ENCODE measurements at regions not wholly inside any gene's neighbourhood (a gene's known extent, or its start where the extent isn't known, plus 50 kb on each side); places are given as distances from the start of the nearest gene placed in this dataset.

DNA sequence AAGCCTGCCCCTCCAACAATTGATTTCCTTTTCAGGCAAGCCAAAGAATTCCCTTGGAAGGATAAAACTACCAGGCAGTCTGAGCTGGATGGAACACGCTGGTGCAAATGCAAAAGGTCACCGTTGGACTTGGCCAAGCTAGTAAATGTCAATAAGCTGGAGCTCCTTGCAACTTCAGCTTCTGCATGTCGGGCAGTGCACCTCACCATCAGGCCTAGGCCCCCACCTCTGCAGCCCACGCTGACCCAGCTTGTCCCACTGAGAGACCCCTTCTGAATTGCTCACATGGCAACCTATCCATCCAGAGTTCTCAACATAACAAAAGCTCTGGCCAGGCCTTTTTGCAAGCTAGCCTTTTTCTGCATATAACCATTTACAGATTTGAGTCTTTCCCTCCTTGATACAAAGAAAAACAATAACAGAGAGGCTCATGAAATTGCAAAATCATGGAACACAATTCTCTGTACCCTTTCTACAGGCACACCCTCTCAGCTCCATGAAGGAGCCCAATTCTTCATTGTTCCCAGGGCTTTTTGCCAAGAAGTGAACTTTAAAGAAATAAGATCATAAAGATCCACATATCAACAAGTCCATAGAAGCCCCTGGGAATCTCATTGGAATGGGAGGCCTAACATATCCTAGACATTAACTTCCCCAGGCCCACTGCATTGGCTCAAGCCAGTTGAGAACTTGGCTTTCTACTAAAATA, 123.9 kb upstream of the SLIT3 start:
- TF ChIP-seq HNRNPUL1 (IDR thresholded peaks at IDR 0.05; ENCODE audit: low read depth, low read length): no peak
- TF ChIP-seq EZH2 (conservative IDR thresholded peaks at IDR 0.05; ENCODE audit: low read depth, low read length): no peak
- TF ChIP-seq, protein P1, sequence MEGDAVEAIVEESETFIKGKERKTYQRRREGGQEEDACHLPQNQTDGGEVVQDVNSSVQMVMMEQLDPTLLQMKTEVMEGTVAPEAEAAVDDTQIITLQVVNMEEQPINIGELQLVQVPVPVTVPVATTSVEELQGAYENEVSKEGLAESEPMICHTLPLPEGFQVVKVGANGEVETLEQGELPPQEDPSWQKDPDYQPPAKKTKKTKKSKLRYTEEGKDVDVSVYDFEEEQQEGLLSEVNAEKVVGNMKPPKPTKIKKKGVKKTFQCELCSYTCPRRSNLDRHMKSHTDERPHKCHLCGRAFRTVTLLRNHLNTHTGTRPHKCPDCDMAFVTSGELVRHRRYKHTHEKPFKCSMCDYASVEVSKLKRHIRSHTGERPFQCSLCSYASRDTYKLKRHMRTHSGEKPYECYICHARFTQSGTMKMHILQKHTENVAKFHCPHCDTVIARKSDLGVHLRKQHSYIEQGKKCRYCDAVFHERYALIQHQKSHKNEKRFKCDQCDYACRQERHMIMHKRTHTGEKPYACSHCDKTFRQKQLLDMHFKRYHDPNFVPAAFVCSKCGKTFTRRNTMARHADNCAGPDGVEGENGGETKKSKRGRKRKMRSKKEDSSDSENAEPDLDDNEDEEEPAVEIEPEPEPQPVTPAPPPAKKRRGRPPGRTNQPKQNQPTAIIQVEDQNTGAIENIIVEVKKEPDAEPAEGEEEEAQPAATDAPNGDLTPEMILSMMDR (CRISPR knock-in tag; IDR thresholded peaks at IDR 0.05): no peak
- TF ChIP-seq ZNF761 (CRISPR knock-in tag; conservative IDR thresholded peaks at IDR 0.05): no peak
- TF ChIP-seq ZBTB7B (CRISPR knock-in tag; IDR thresholded peaks at IDR 0.05): no peak
- no peak for TF ChIP-seq ZNF841 (CRISPR knock-in tag; IDR thresholded peaks at IDR 0.05; ENCODE audit: borderline replicate concordance)
- TF ChIP-seq, protein P2, sequence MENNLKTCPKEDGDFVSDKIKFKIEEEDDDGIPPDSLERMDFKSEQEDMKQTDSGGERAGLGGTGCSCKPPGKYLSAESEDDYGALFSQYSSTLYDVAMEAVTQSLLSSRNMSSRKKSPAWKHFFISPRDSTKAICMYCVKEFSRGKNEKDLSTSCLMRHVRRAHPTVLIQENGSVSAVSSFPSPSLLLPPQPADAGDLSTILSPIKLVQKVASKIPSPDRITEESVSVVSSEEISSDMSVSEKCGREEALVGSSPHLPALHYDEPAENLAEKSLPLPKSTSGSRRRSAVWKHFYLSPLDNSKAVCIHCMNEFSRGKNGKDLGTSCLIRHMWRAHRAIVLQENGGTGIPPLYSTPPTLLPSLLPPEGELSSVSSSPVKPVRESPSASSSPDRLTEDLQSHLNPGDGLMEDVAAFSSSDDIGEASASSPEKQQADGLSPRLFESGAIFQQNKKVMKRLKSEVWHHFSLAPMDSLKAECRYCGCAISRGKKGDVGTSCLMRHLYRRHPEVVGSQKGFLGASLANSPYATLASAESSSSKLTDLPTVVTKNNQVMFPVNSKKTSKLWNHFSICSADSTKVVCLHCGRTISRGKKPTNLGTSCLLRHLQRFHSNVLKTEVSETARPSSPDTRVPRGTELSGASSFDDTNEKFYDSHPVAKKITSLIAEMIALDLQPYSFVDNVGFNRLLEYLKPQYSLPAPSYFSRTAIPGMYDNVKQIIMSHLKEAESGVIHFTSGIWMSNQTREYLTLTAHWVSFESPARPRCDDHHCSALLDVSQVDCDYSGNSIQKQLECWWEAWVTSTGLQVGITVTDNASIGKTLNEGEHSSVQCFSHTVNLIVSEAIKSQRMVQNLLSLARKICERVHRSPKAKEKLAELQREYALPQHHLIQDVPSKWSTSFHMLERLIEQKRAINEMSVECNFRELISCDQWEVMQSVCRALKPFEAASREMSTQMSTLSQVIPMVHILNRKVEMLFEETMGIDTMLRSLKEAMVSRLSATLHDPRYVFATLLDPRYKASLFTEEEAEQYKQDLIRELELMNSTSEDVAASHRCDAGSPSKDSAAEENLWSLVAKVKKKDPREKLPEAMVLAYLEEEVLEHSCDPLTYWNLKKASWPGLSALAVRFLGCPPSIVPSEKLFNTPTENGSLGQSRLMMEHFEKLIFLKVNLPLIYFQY (CRISPR knock-in tag; IDR thresholded peaks at IDR 0.05; ENCODE audit: borderline replicate concordance): no peak
- no peak for TF ChIP-seq EP300 (IDR thresholded peaks at IDR 0.05; ENCODE audit: low read depth in 2 of 2, low read length in 2 of 2)
- TF ChIP-seq EP300 (CRISPR knock-in tag; IDR thresholded peaks at IDR 0.05; ENCODE audit: borderline replicate concordance): no peak

All from HepG2 (cell line).